ENCODE measurements at regions not wholly inside any gene's neighbourhood (a gene's known extent, or its start where the extent isn't known, plus 50 kb on each side); places are given as distances from the start of the nearest gene placed in this dataset.

- TF ChIP-seq CTCF (conservative IDR thresholded peaks at IDR 0.05; ENCODE audit: low read depth, low read length) (no peak), EZH2 (IDR thresholded peaks at IDR 0.05; ENCODE audit: borderline replicate concordance, low read depth, low read length, poor library complexity, severe bottlenecking) (no peak)
Measured at GRCh38 chr10:33947544-33947943, 613.1 kb upstream of the NRP1 start.
